Transverse colon (tissue), 3 donors: ENCODE measurements at regions not wholly inside any gene's neighbourhood (a gene's known extent, or its start where the extent isn't known, plus 50 kb on each side); places are given as distances from the start of the nearest gene placed in this dataset.

ENCODE experiments used
- EP300 ChIP-seq: sonication (generic); formaldehyde crosslinking; IDR thresholded peaks from one replicate; pipeline ENCODE4 v1.6.1; 2017; ENCODE audit warnings: antibody characterized with exemption, low read depth
- POLR2A ChIP-seq: fragments of 450-650 bp; IDR thresholded peaks from one replicate; pipeline ENCODE4 v1.6.1; 2016; ENCODE audit warnings: antibody characterized with exemption, mild to moderate bottlenecking, moderate library complexity
- TF ChIP-seq, protein P1 (sequence below), 5 experiments: fragments of 200-600 bp in 3 of 5; fragments of 450-650 bp in 2 of 5; sonication (generic) in 3 of 5; IDR thresholded peaks; 1 replicate in 2 of 5; 2 replicates in 3 of 5; pipeline ENCODE4 v1.5.1; 2016 to 2017; ENCODE audit warnings: antibody characterized with exemption in 5 of 5, inconsistent platforms in 3 of 5, mild to moderate bottlenecking in 2 of 5, moderate library complexity in 1 of 5

DNA sequence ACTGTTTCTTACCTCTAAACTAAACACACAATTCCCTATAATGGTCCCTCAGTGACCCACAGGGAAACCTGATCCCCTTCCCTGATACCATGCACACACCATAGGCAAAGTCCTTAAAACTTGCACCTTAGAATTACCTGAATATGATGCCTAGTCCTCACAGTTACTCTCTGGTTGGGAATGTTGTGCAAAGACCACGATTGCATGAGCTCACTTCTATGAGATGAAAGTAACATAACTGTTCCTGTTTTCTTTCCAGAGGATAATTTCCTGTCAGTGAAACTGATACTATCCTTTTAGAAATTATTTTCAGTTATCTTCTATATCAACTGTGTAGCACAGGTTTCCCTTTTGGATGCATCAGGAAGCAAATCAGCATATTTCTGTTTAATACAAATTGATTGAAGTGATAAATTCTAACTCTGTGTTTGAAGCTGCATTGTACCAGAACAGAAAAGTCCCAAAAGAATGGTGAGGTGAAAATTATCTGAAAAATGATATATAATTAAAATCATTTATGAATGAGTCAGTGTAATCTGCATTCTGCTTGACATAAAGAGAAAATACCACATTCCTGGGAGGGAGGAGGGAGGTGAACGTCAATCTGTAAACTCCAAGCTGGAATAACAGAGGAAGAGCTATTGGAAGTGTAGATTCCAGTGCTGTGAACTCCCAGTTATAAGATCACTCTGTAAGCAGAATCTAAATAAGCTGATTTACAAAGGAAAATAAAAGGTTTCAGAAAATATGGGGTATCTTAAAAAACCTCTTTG, 51.2 kb upstream of the TNFAIP8 start:
- TF ChIP-seq POLR2A (no peak), EP300 (no peak)
- TF ChIP-seq, protein P1, sequence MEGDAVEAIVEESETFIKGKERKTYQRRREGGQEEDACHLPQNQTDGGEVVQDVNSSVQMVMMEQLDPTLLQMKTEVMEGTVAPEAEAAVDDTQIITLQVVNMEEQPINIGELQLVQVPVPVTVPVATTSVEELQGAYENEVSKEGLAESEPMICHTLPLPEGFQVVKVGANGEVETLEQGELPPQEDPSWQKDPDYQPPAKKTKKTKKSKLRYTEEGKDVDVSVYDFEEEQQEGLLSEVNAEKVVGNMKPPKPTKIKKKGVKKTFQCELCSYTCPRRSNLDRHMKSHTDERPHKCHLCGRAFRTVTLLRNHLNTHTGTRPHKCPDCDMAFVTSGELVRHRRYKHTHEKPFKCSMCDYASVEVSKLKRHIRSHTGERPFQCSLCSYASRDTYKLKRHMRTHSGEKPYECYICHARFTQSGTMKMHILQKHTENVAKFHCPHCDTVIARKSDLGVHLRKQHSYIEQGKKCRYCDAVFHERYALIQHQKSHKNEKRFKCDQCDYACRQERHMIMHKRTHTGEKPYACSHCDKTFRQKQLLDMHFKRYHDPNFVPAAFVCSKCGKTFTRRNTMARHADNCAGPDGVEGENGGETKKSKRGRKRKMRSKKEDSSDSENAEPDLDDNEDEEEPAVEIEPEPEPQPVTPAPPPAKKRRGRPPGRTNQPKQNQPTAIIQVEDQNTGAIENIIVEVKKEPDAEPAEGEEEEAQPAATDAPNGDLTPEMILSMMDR (IDR thresholded peaks at IDR 0.05) = no peak
